GM23338 (cell line): ENCODE measurements at regions not wholly inside any gene's neighbourhood (a gene's known extent, or its start where the extent isn't known, plus 50 kb on each side); places are given as distances from the start of the nearest gene placed in this dataset.

Experiments
- ATAC-seq: fragments of 200-7000 bp; cut with Tn5 transposase; 3 replicates; pipeline ENCODE4 v1.9.1; 2020
- DNase-seq: peaks from one replicate; pipeline ENCODE4 v3.0.0-alpha.2; 2015; ENCODE audit warnings: low spot score
- H2AFZ ChIP-seq: fragments of 200-600 bp; sonication (generic); 2 replicates; pipeline ENCODE4 v1.8.0; 2016; ENCODE audit warnings: antibody characterized with exemption, mild to moderate bottlenecking, moderate library complexity
- H3F3A ChIP-seq: fragments of 200-600 bp; sonication (generic); replicated peaks from 2 replicates; pipeline ENCODE4 v1.8.0; 2017; ENCODE audit warnings: antibody characterized with exemption, mixed run types, low read depth
- H3K27ac ChIP-seq: fragments of 200-600 bp; sonication (generic); 2 replicates; pipeline ENCODE4 v1.6.1; 2016; ENCODE audit warnings: low read depth
- H3K27me3 ChIP-seq: fragments of 200-600 bp; sonication (generic); 2 replicates; pipeline ENCODE4 v1.8.0; 2016; ENCODE audit warnings: mild to moderate bottlenecking, mixed run types, moderate library complexity; ENCODE audit not compliant: insufficient read depth
- H3K36me3 ChIP-seq: fragments of 200-600 bp; sonication (generic); 2 replicates; pipeline ENCODE4 v1.8.0; 2016; ENCODE audit warnings: mild to moderate bottlenecking; ENCODE audit not compliant: insufficient read depth
- H3K4me1 ChIP-seq: fragments of 200-600 bp; sonication (generic); 2 replicates; pipeline ENCODE4 v1.8.0; 2016; ENCODE audit warnings: mild to moderate bottlenecking, moderate library complexity; ENCODE audit not compliant: insufficient read depth
- H3K4me2 ChIP-seq: fragments of 200-600 bp; sonication (generic); 2 replicates; pipeline ENCODE4 v1.7.1; 2017; ENCODE audit warnings: mixed run types
- H3K4me3 ChIP-seq: fragments of 200-600 bp; sonication (generic); 2 replicates; pipeline ENCODE4 v1.6.1; 2016; ENCODE audit warnings: mixed run types
- H3K79me2 ChIP-seq: fragments of 200-600 bp; sonication (generic); replicated peaks from 2 replicates; pipeline ENCODE4 v1.8.0; 2017; ENCODE audit warnings: mild to moderate bottlenecking; ENCODE audit not compliant: insufficient read depth
- H3K9me2 ChIP-seq: fragments of 200-600 bp; sonication (generic); 2 replicates; pipeline ENCODE4 v1.8.0; 2017; ENCODE audit not compliant: insufficient read depth
- H4K20me1 ChIP-seq: fragments of 200-600 bp; sonication (generic); replicated peaks from 2 replicates; pipeline ENCODE4 v1.8.0; 2017; ENCODE audit warnings: mild to moderate bottlenecking; ENCODE audit not compliant: insufficient read depth
- H3K27ac Mint-ChIP-seq: 2 replicates; pipeline ENCODE4 v1.8.0; 2020; ENCODE audit warnings: inconsistent platforms, mild to moderate bottlenecking, moderate library complexity, mixed read lengths
- H3K27me3 Mint-ChIP-seq: 3 replicates; pipeline ENCODE4 v1.8.0; 2022; ENCODE audit warnings: low read depth, mild to moderate bottlenecking, moderate library complexity, mixed read lengths, inconsistent platforms; ENCODE audit not compliant: insufficient read depth, poor library complexity
- H3K36me3 Mint-ChIP-seq: 3 replicates; pipeline ENCODE4 v1.8.0; 2021; ENCODE audit warnings: low read depth, mild to moderate bottlenecking, inconsistent platforms, moderate library complexity, mixed read lengths
- H3K4me1 Mint-ChIP-seq: 3 replicates; pipeline ENCODE4 v1.8.0; 2020; ENCODE audit warnings: mild to moderate bottlenecking, inconsistent platforms, mixed read lengths
- H3K4me3 Mint-ChIP-seq: 3 replicates; pipeline ENCODE4 v1.8.0; 2021; ENCODE audit warnings: moderate library complexity, mild to moderate bottlenecking, inconsistent platforms, mixed read lengths
- H3K9me3 Mint-ChIP-seq: 3 replicates; pipeline ENCODE4 v1.8.0; 2020; ENCODE audit warnings: moderate library complexity, mild to moderate bottlenecking, inconsistent platforms, mixed read lengths
- CTCF ChIP-seq, 2 experiments: fragments of 200-600 bp in 1 of 2; sonication (generic) in 1 of 2; conservative IDR thresholded peaks; 2 replicates each; pipeline versions ENCODE4 v1.5.1 to v1.6.1; 2016 to 2017; ENCODE audit warnings: antibody characterized with exemption in 2 of 2, low read depth in 2 of 2, mild to moderate bottlenecking in 2 of 2, moderate library complexity in 1 of 2
- EZH2 ChIP-seq: fragments of 200-600 bp; sonication (generic); IDR thresholded peaks from one replicate; pipeline ENCODE4 v1.8.0; 2017; ENCODE audit warnings: antibody characterized with exemption, mild to moderate bottlenecking, low read depth; ENCODE audit not compliant: unreplicated experiment
- EZH2phosphoT487 ChIP-seq: fragments of 200-600 bp; sonication (generic); IDR thresholded peaks from one replicate; pipeline ENCODE4 v1.8.1; 2018; ENCODE audit warnings: antibody characterized with exemption; ENCODE audit not compliant: unreplicated experiment
- JUNB ChIP-seq: IDR thresholded peaks from one replicate; pipeline ENCODE4 v1.6.1; 2016; ENCODE audit warnings: antibody characterized with exemption; ENCODE audit not compliant: unreplicated experiment
- NANOG ChIP-seq: IDR thresholded peaks from 2 replicates; pipeline ENCODE4 v1.6.1; 2016; ENCODE audit warnings: antibody characterized with exemption, borderline replicate concordance
- POLR2AphosphoS5 ChIP-seq: IDR thresholded peaks from 2 replicates; pipeline ENCODE4 v1.6.1; 2016; ENCODE audit warnings: antibody characterized with exemption, low read depth
- REST ChIP-seq: IDR thresholded peaks from one replicate; pipeline ENCODE4 v1.6.1; 2018; ENCODE audit warnings: antibody characterized with exemption; ENCODE audit not compliant: unreplicated experiment
- STAT1 ChIP-seq: IDR thresholded peaks from one replicate; pipeline ENCODE4 v1.6.1; 2016; ENCODE audit warnings: antibody characterized with exemption; ENCODE audit not compliant: unreplicated experiment
- ZNF114 ChIP-seq: fragments of 250-450 bp; sonication (Bioruptor Pico); IDR thresholded peaks from 2 replicates; pipeline ENCODE4 v1.5.0; 2020; ENCODE audit warnings: mild to moderate bottlenecking, moderate library complexity
- ZNF331 ChIP-seq: fragments of 250-450 bp; sonication (Bioruptor Pico); IDR thresholded peaks from 2 replicates; pipeline ENCODE4 v1.5.0; 2020; ENCODE audit warnings: low read depth, mild to moderate bottlenecking, moderate library complexity
- TF ChIP-seq, protein P1 (sequence below): IDR thresholded peaks from 2 replicates; pipeline ENCODE4 v1.6.1; 2016; ENCODE audit warnings: antibody characterized with exemption

DNA sequence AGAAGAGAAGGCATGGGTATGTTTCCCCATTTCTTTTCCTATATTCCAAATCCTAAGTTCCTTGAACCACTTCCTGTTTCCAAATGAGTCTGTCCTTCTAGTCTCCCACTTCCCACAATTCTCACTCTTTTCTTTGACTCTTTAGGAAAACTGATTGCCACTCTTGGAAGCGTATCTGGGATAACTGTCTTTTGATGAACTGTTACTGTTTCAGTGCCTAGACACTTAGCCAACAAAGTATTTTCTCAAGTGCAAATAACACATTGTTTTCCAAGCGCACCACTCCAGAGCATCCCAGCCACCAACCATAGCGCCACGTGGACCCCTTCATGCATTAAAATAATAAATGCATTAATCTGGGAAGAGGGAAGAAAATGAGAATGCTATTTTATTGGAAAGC lies 342.8 kb downstream of the MTX2 start:
- Histone ChIP-seq H3K27me3 (no peaks in the 10 kb centered on the region), H3K36me3 (no peaks in the 10 kb centered on the region), H2AFZ (peak overlapping the region; percentile 60; the same call in 1 of the 2 replicates), H3K4me2 (no peak overlapping the region), H3K4me3 (no peak overlapping the region), H3K27ac (no peak overlapping the region), H3K9me2 (no peaks in the 10 kb centered on the region), H3K79me2 (no peaks in the 10 kb centered on the region), H3F3A (no peaks in the 10 kb centered on the region), H3K4me1 (no peaks in the 10 kb centered on the region), H4K20me1 (no peaks in the 10 kb centered on the region)
- H3K4me3 Mint-ChIP-seq, result no peak overlapping the region
- no peaks in the 10 kb centered on the region for H3K4me1 Mint-ChIP-seq
- H3K36me3 Mint-ChIP-seq, result no peaks in the 10 kb centered on the region
- no peak overlapping the region for H3K27ac Mint-ChIP-seq
- no peaks in the 10 kb centered on the region for H3K9me3 Mint-ChIP-seq
- ATAC-seq (no peak), DNase-seq (no peak)
- TF ChIP-seq CTCF (conservative IDR thresholded peaks at IDR 0.05; ENCODE audit: low read depth in 2 of 2) (no peak), POLR2AphosphoS5 (no peak), REST (no peak), JUNB (no peak), STAT1 (no peak), ZNF331 (no peak), EZH2 (no peak)
- TF ChIP-seq, protein P1, sequence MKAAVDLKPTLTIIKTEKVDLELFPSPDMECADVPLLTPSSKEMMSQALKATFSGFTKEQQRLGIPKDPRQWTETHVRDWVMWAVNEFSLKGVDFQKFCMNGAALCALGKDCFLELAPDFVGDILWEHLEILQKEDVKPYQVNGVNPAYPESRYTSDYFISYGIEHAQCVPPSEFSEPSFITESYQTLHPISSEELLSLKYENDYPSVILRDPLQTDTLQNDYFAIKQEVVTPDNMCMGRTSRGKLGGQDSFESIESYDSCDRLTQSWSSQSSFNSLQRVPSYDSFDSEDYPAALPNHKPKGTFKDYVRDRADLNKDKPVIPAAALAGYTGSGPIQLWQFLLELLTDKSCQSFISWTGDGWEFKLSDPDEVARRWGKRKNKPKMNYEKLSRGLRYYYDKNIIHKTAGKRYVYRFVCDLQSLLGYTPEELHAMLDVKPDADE, result no peak
- H3K27me3 Mint-ChIP-seq, result peaks cover 2% of the 10 kb centered on the region

DNA sequence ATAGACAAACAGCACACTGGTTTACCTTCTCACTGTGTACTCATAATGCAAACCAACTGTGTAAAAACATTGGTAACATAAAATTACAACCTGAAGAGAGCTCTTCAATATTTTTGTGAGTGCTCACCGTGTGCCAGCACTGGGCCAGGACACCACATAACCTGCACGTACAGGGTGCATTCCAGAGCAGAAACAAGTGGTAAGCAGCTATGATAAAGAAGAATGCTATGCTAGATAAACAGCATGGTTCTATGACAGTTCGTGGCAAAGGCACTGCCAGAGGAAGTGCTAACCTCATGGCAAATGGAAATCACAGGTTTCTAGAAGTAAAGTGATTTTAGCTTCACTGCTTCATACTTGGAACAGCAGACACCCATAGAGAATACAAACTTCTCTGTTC lies 343.5 kb downstream of the MTX2 start:
- no peak overlapping the region for H3K27ac ChIP-seq
- no peaks in the 10 kb centered on the region for H3K27me3 ChIP-seq
- ATAC-seq, result no peak
- H3K4me1 ChIP-seq, result no peaks in the 10 kb centered on the region
- Mint-ChIP-seq H3K27ac (no peak overlapping the region), H3K4me1 (no peaks in the 10 kb centered on the region), H3K9me3 (no peaks in the 10 kb centered on the region), H3K27me3 (peaks cover 2% of the 10 kb centered on the region), H3K36me3 (no peaks in the 10 kb centered on the region), H3K4me3 (no peak overlapping the region)
- no peak overlapping the region for H3K4me3 ChIP-seq
- no peaks in the 10 kb centered on the region for H3F3A ChIP-seq
- no peak overlapping the region for H3K4me2 ChIP-seq
- DNase-seq, result no peak
- no peaks in the 10 kb centered on the region for H3K36me3 ChIP-seq
- no peaks in the 10 kb centered on the region for H4K20me1 ChIP-seq
- no peaks in the 10 kb centered on the region for H3K79me2 ChIP-seq
- no peak overlapping the region for H2AFZ ChIP-seq
- no peaks in the 10 kb centered on the region for H3K9me2 ChIP-seq
- TF ChIP-seq ZNF331 (no peak), REST (no peak), JUNB (no peak), NANOG (no peak), ZNF114 (CRISPR knock-in tag) (no peak), EZH2phosphoT487 (no peak)
